ENCODE measurements at regions not wholly inside any gene's neighbourhood (a gene's known extent, or its start where the extent isn't known, plus 50 kb on each side); places are given as distances from the start of the nearest gene placed in this dataset.

DNA sequence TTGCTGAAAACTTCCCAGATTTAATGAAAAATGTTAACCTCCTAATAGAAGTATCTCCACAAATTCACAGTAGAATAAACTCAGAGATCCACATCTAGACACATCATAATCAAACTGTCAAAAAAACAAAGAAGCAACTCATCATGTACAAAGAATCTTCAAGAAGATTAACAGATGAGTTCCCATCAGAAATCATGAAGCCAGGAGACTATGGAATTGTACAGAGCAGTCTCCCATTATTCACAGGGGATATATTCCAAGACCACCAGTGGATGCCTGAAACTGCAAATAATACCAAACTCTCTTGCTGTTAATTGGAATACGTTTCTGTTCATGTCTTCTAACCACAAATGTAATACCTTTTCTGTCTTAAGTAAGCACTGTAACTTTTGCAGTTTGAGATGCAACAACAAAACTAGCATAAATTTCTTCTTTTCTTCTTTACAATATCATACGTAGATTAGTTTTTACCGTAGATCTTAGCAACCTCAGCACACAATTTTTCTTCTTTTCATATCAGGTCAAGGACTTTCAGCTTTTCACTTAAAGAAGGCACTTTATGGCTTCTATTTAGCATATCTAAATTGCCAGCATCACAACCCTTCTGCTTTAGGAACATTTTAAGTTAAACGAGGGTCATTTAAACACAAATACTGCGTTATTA lies 70.3 kb upstream of the MIR17HG start:
- H3K36me3 ChIP-seq (ENCODE audit: control insufficient read depth in 5 of 5, insufficient read depth in 5 of 5, low read length in 5 of 5), result no peaks in the 10 kb centered on the region
- no peaks in the 10 kb centered on the region for H3K27me3 ChIP-seq (ENCODE audit: control insufficient read depth in 5 of 5, insufficient read depth in 4 of 5, low read length in 5 of 5)
- H3K9ac ChIP-seq (ENCODE audit: low read length in 5 of 5), result no peak overlapping the region
- H3K4me1 ChIP-seq (ENCODE audit: control insufficient read depth in 5 of 5, insufficient read depth in 5 of 5, low read length in 5 of 5), result no peaks in the 10 kb centered on the region
- peaks cover 0 to 6% (median 0%) of the 10 kb centered on the region in 5 donors for H3K9me3 ChIP-seq (ENCODE audit: control insufficient read depth in 5 of 5, low read length in 5 of 5)
- H3K4me3 ChIP-seq (ENCODE audit: low read depth in 1 of 5, low read length in 5 of 5), result no peak overlapping the region
- no peak overlapping the region for H3K27ac ChIP-seq (ENCODE audit: low read depth, low read length)

- H3K4me3 ChIP-seq (ENCODE audit: low read depth in 1 of 5, low read length in 5 of 5), result no peak overlapping the region
- H3K9ac ChIP-seq (ENCODE audit: low read length in 5 of 5), result no peak overlapping the region
- no peaks in the 10 kb centered on the region for H3K4me1 ChIP-seq (ENCODE audit: control insufficient read depth in 5 of 5, insufficient read depth in 5 of 5, low read length in 5 of 5)
- H3K36me3 ChIP-seq (ENCODE audit: control insufficient read depth in 5 of 5, insufficient read depth in 5 of 5, low read length in 5 of 5), result no peaks in the 10 kb centered on the region
- H3K27me3 ChIP-seq (ENCODE audit: control insufficient read depth in 5 of 5, insufficient read depth in 4 of 5, low read length in 5 of 5), result no peaks in the 10 kb centered on the region
- peaks cover 0 to 6% (median 0%) of the 10 kb centered on the region in 5 donors for H3K9me3 ChIP-seq (ENCODE audit: control insufficient read depth in 5 of 5, low read length in 5 of 5)
- H3K27ac ChIP-seq (ENCODE audit: low read depth, low read length), result no peak overlapping the region
Observed at GRCh38 chr13:91278291-91278690, 69.2 kb upstream of the MIR17HG start.

GRCh38 chr13:91278888-91279287 lies 68.6 kb upstream of the MIR17HG start:
- Histone ChIP-seq H3K27ac (ENCODE audit: low read depth, low read length) (no peak overlapping the region), H3K9ac (ENCODE audit: low read length in 5 of 5) (no peak overlapping the region), H3K4me3 (ENCODE audit: low read depth in 1 of 5, low read length in 5 of 5) (no peak overlapping the region), H3K27me3 (ENCODE audit: control insufficient read depth in 5 of 5, insufficient read depth in 4 of 5, low read length in 5 of 5) (no peaks in the 10 kb centered on the region), H3K9me3 (ENCODE audit: control insufficient read depth in 5 of 5, low read length in 5 of 5) (peaks cover 0 to 6% (median 0%) of the 10 kb centered on the region in 5 donors), H3K4me1 (ENCODE audit: control insufficient read depth in 5 of 5, insufficient read depth in 5 of 5, low read length in 5 of 5) (no peaks in the 10 kb centered on the region), H3K36me3 (ENCODE audit: control insufficient read depth in 5 of 5, insufficient read depth in 5 of 5, low read length in 5 of 5) (no peaks in the 10 kb centered on the region)

- no peak overlapping the region for H3K27ac ChIP-seq (ENCODE audit: low read depth, low read length)
- H3K4me3 ChIP-seq (ENCODE audit: low read depth in 1 of 5, low read length in 5 of 5), result no peak overlapping the region
- H3K9me3 ChIP-seq (ENCODE audit: control insufficient read depth in 5 of 5, low read length in 5 of 5), result peaks cover 0 to 6% (median 0%) of the 10 kb centered on the region in 5 donors
- no peaks in the 10 kb centered on the region for H3K27me3 ChIP-seq (ENCODE audit: control insufficient read depth in 5 of 5, insufficient read depth in 4 of 5, low read length in 5 of 5)
- no peaks in the 10 kb centered on the region for H3K4me1 ChIP-seq (ENCODE audit: control insufficient read depth in 5 of 5, insufficient read depth in 5 of 5, low read length in 5 of 5)
- no peaks in the 10 kb centered on the region for H3K36me3 ChIP-seq (ENCODE audit: control insufficient read depth in 5 of 5, insufficient read depth in 5 of 5, low read length in 5 of 5)
- H3K9ac ChIP-seq (ENCODE audit: low read length in 5 of 5), result no peak overlapping the region
Observed at GRCh38 chr13:91280801-91281200, 66.7 kb upstream of the MIR17HG start.

DNA sequence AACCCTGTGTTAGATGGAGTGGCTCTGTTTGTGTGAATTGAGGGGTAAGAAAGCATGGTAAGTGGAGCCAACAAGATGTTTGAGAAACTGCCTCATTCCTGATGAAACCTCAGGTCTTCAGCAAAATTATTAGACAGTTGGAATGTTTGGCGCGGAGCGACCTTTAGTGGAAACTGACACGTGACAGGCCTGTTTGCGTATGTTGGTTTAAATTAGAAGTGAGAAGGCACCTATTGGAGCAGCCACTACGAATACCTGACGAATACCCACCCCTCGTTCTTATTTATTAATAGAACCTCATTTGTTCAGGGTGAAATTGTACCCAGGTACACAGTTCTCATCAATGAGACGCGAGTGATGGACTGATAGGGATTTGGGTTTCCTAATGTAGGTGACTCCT lies 63.2 kb upstream of the MIR17HG start:
- H3K4me1 ChIP-seq (ENCODE audit: control insufficient read depth in 5 of 5, insufficient read depth in 5 of 5, low read length in 5 of 5), result no peaks in the 10 kb centered on the region
- H3K27ac ChIP-seq (ENCODE audit: low read depth, low read length), result no peak overlapping the region
- H3K4me3 ChIP-seq (ENCODE audit: low read depth in 1 of 5, low read length in 5 of 5), result no peak overlapping the region
- no peaks in the 10 kb centered on the region for H3K27me3 ChIP-seq (ENCODE audit: control insufficient read depth in 5 of 5, insufficient read depth in 4 of 5, low read length in 5 of 5)
- no peaks in the 10 kb centered on the region for H3K36me3 ChIP-seq (ENCODE audit: control insufficient read depth in 5 of 5, insufficient read depth in 5 of 5, low read length in 5 of 5)
- H3K9me3 ChIP-seq (ENCODE audit: control insufficient read depth in 5 of 5, low read length in 5 of 5), result peaks cover 0 to 4% (median 0%) of the 10 kb centered on the region in 5 donors
- no peak overlapping the region for H3K9ac ChIP-seq (ENCODE audit: low read length in 5 of 5)

- H3K9me3 ChIP-seq (ENCODE audit: control insufficient read depth in 5 of 5, low read length in 5 of 5), result peaks cover 0 to 4% (median 0%) of the 10 kb centered on the region in 5 donors
- H3K4me1 ChIP-seq (ENCODE audit: control insufficient read depth in 5 of 5, insufficient read depth in 5 of 5, low read length in 5 of 5), result no peaks in the 10 kb centered on the region
- no peaks in the 10 kb centered on the region for H3K27me3 ChIP-seq (ENCODE audit: control insufficient read depth in 5 of 5, insufficient read depth in 4 of 5, low read length in 5 of 5)
- H3K9ac ChIP-seq (ENCODE audit: low read length in 5 of 5), result no peak overlapping the region
- no peak overlapping the region for H3K4me3 ChIP-seq (ENCODE audit: low read depth in 1 of 5, low read length in 5 of 5)
- no peaks in the 10 kb centered on the region for H3K36me3 ChIP-seq (ENCODE audit: control insufficient read depth in 5 of 5, insufficient read depth in 5 of 5, low read length in 5 of 5)
- H3K27ac ChIP-seq (ENCODE audit: low read depth, low read length), result no peak overlapping the region
Observed at GRCh38 chr13:91286317-91286716, 61.2 kb upstream of the MIR17HG start.

DNA sequence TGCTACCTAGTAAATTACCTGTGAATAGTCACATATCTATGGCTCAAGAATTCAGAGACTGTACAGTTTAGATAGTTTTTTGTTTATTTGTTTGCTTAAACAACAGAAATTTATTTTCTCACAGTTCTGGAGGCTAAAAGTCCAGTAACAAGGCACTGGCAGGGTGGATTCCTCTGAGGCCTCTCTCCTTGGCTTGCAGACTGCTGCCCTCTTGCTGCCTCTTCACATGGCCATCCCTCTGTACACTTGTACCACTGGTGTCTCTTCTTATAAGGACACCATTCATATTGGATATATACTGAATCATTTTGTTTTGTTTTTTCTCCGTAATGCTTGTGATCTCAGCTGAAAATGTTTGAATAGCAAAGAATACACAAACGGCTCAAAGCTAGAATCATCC lies 56.4 kb upstream of the MIR17HG start:
- Histone ChIP-seq H3K27me3 (ENCODE audit: control insufficient read depth in 5 of 5, insufficient read depth in 4 of 5, low read length in 5 of 5) (no peaks in the 10 kb centered on the region), H3K27ac (ENCODE audit: low read depth, low read length) (no peak overlapping the region), H3K36me3 (ENCODE audit: control insufficient read depth in 5 of 5, insufficient read depth in 5 of 5, low read length in 5 of 5) (no peaks in the 10 kb centered on the region), H3K9me3 (ENCODE audit: control insufficient read depth in 5 of 5, low read length in 5 of 5) (peaks cover 0 to 4% (median 0%) of the 10 kb centered on the region in 5 donors), H3K9ac (ENCODE audit: low read length in 5 of 5) (no peak overlapping the region), H3K4me1 (ENCODE audit: control insufficient read depth in 5 of 5, insufficient read depth in 5 of 5, low read length in 5 of 5) (no peaks in the 10 kb centered on the region), H3K4me3 (ENCODE audit: low read depth in 1 of 5, low read length in 5 of 5) (no peak overlapping the region)

- Histone ChIP-seq H3K9me3 (ENCODE audit: control insufficient read depth in 5 of 5, low read length in 5 of 5) (peaks cover 0 to 4% (median 0%) of the 10 kb centered on the region in 5 donors), H3K9ac (ENCODE audit: low read length in 5 of 5) (no peak overlapping the region), H3K4me1 (ENCODE audit: control insufficient read depth in 5 of 5, insufficient read depth in 5 of 5, low read length in 5 of 5) (no peaks in the 10 kb centered on the region), H3K36me3 (ENCODE audit: control insufficient read depth in 5 of 5, insufficient read depth in 5 of 5, low read length in 5 of 5) (no peaks in the 10 kb centered on the region), H3K4me3 (ENCODE audit: low read depth in 1 of 5, low read length in 5 of 5) (no peak overlapping the region), H3K27ac (ENCODE audit: low read depth, low read length) (no peak overlapping the region), H3K27me3 (ENCODE audit: control insufficient read depth in 5 of 5, insufficient read depth in 4 of 5, low read length in 5 of 5) (no peaks in the 10 kb centered on the region)
Observed at GRCh38 chr13:91292630-91293221, 54.8 kb upstream of the MIR17HG start.

GRCh38 chr13:91295712-91296410 lies 51.6 kb upstream of the MIR17HG start:
- no peaks in the 10 kb centered on the region for H3K9me3 ChIP-seq (ENCODE audit: control insufficient read depth in 5 of 5, low read length in 5 of 5)
- peaks cover 0 to 3% (median 0%) of the 10 kb centered on the region in 5 donors for H3K27me3 ChIP-seq (ENCODE audit: control insufficient read depth in 5 of 5, insufficient read depth in 4 of 5, low read length in 5 of 5)
- no peak overlapping the region for H3K27ac ChIP-seq (ENCODE audit: low read depth, low read length)
- no peak overlapping the region for H3K9ac ChIP-seq (ENCODE audit: low read length in 5 of 5)
- H3K36me3 ChIP-seq (ENCODE audit: control insufficient read depth in 5 of 5, insufficient read depth in 5 of 5, low read length in 5 of 5), result no peaks in the 10 kb centered on the region
- H3K4me3 ChIP-seq (ENCODE audit: low read depth in 1 of 5, low read length in 5 of 5), result no peak overlapping the region
- H3K4me1 ChIP-seq (ENCODE audit: control insufficient read depth in 5 of 5, insufficient read depth in 5 of 5, low read length in 5 of 5), result no peaks in the 10 kb centered on the region

GRCh38 chr13:91297503-91297902 lies 50.0 kb upstream of the MIR17HG start:
- no peaks in the 10 kb centered on the region for H3K36me3 ChIP-seq (ENCODE audit: control insufficient read depth in 5 of 5, insufficient read depth in 5 of 5, low read length in 5 of 5)
- H3K4me1 ChIP-seq (ENCODE audit: control insufficient read depth in 5 of 5, insufficient read depth in 5 of 5, low read length in 5 of 5), result no peaks in the 10 kb centered on the region
- H3K27ac ChIP-seq (ENCODE audit: low read depth, low read length), result no peak overlapping the region
- H3K9ac ChIP-seq (ENCODE audit: low read length in 5 of 5), result no peak overlapping the region
- H3K9me3 ChIP-seq (ENCODE audit: control insufficient read depth in 5 of 5, low read length in 5 of 5), result no peaks in the 10 kb centered on the region
- no peak overlapping the region for H3K4me3 ChIP-seq (ENCODE audit: low read depth in 1 of 5, low read length in 5 of 5)
- peaks cover 0 to 3% (median 0%) of the 10 kb centered on the region in 5 donors for H3K27me3 ChIP-seq (ENCODE audit: control insufficient read depth in 5 of 5, insufficient read depth in 4 of 5, low read length in 5 of 5)

All from subcutaneous abdominal adipose tissue (tissue), 5 donors.